HepG2 (cell line): ENCODE measurements at regions not wholly inside any gene's neighbourhood (a gene's known extent, or its start where the extent isn't known, plus 50 kb on each side); places are given as distances from the start of the nearest gene placed in this dataset.
A peak's percentile ranks its signal among the peaks of the same experiment; 100 is the strongest.

Experiments used
- AGO2 ChIP-seq: fragments of 200-400 bp; formaldehyde crosslinking; optimal IDR thresholded peaks from 2 replicates; pipeline ENCODE3; 2017; ENCODE audit warnings: mild to moderate bottlenecking, low read depth, low read length, moderate library complexity
- ARID5B ChIP-seq: IDR thresholded peaks from 2 replicates; pipeline ENCODE4 v1.4.0; 2020; ENCODE audit warnings: mild to moderate bottlenecking, missing genetic modification reagents
- ARNTL ChIP-seq: sonication (generic); formaldehyde crosslinking; IDR thresholded peaks from 2 replicates; pipeline ENCODE4 v1.4.0; 2020; ENCODE audit warnings: mild to moderate bottlenecking, missing genetic modification reagents
- CREBL2 ChIP-seq: sonication (generic); formaldehyde crosslinking; IDR thresholded peaks from 2 replicates; pipeline ENCODE4 v1.8.1; 2023; ENCODE audit warnings: missing genetic modification reagents, mild to moderate bottlenecking, borderline replicate concordance
- FOXP4 ChIP-seq: sonication (generic); formaldehyde crosslinking; IDR thresholded peaks from 2 replicates; pipeline ENCODE4 v1.4.0; 2020; ENCODE audit warnings: missing genetic modification reagents
- IRF9 ChIP-seq: sonication (generic); formaldehyde crosslinking; IDR thresholded peaks from 2 replicates; pipeline ENCODE4 v1.8.0; 2022; ENCODE audit warnings: missing genetic modification reagents, mild to moderate bottlenecking, borderline replicate concordance
- MIER3 ChIP-seq: IDR thresholded peaks from 2 replicates; pipeline ENCODE4 v1.6.1; 2016; ENCODE audit warnings: missing compliant biosample characterization, borderline replicate concordance
- RFX1 ChIP-seq: fragments of 450-650 bp; IDR thresholded peaks from 2 replicates; pipeline ENCODE4 v1.6.1; 2017
- SUZ12 ChIP-seq: fragments of 150-350 bp; IDR thresholded peaks from 2 replicates; pipeline ENCODE4 v1.6.1; 2014; ENCODE audit warnings: low read depth, low read length
- TGIF2 ChIP-seq: IDR thresholded peaks from 2 replicates; pipeline ENCODE4 v1.6.1; 2016; ENCODE audit warnings: control low read depth, missing compliant biosample characterization
- ZNF354B ChIP-seq: sonication (generic); formaldehyde crosslinking; IDR thresholded peaks from 2 replicates; pipeline ENCODE4 v1.8.0; 2022; ENCODE audit warnings: mild to moderate bottlenecking, missing genetic modification reagents
- ZNF775 ChIP-seq: sonication (generic); formaldehyde crosslinking; IDR thresholded peaks from 2 replicates; pipeline ENCODE4 v1.4.0; 2020; ENCODE audit warnings: missing genetic modification reagents, mild to moderate bottlenecking, moderate library complexity, borderline replicate concordance

- TF ChIP-seq ARID5B (peak; percentile 71), FOXP4 (peak; percentile 57), ARNTL (CRISPR knock-in tag) (no peak), IRF9 (CRISPR knock-in tag) (no peak), SUZ12 (no peak), AGO2 (no peak), CREBL2 (CRISPR knock-in tag) (no peak), TGIF2 (CRISPR knock-in tag) (peak; percentile 69; the same call in 1 of the 2 replicates), MIER3 (CRISPR knock-in tag) (peak; percentile 36; the same call in 1 of the 2 replicates), RFX1 (no peak), ZNF775 (CRISPR knock-in tag) (no peak), ZNF354B (no peak)
Observed at GRCh38 chr3:72155391-72156064, 370.6 kb upstream of the PROK2 start (continued).
